NCI-H146 (cell line): ENCODE measurements at regions not wholly inside any gene's neighbourhood (a gene's known extent, or its start where the extent isn't known, plus 50 kb on each side); places are given as distances from the start of the nearest gene placed in this dataset.
"Not testable (repeated sequence)": the region's sequence is repeated elsewhere in the genome, so short reads cannot be mapped to it uniquely, and the experiment has no call there.

Experiments
- DNase-seq: peaks from one replicate; lab custom pipeline; 2025; lab: John Stamatoyannopoulos, UW

- DNase-seq = no peak
Observed at GRCh38 chr17:53058031-53058430, 764.7 kb upstream of the KIF2B start.

- no peak for DNase-seq
Observed at GRCh38 chr17:53046781-53047180, 775.9 kb upstream of the KIF2B start.

GRCh38 chr17:53039981-53040380 is 782.7 kb upstream of the KIF2B start:
- DNase-seq = no peak

GRCh38 chr17:53033297-53033696 is 789.4 kb upstream of the KIF2B start:
- no peak for DNase-seq

GRCh38 chr17:53032861-53033271 is 789.9 kb upstream of the KIF2B start:
- DNase-seq = peak; percentile 37

- DNase-seq = no peak
Observed at GRCh38 chr17:53017227-53017626, 805.5 kb upstream of the KIF2B start.

- DNase-seq = no peak
Observed at GRCh38 chr17:53016085-53016484, 806.6 kb upstream of the KIF2B start.

GRCh38 chr17:53012364-53012763 is 810.4 kb upstream of the KIF2B start:
- no peak for DNase-seq

GRCh38 chr17:53006006-53006405 is 816.7 kb upstream of the KIF2B start:
- DNase-seq = no peak

- no peak for DNase-seq
Observed at GRCh38 chr17:53004902-53005301, 817.8 kb upstream of the KIF2B start.

- DNase-seq = no peak
Observed at GRCh38 chr17:52995881-52996280, 826.8 kb upstream of the KIF2B start.

- DNase-seq = no peak
Observed at GRCh38 chr17:52995147-52995546, 827.6 kb upstream of the KIF2B start.

- no peak for DNase-seq
Observed at GRCh38 chr17:52986056-52986662, 827.6 kb upstream of the CA10 start.

- no peak for DNase-seq
Observed at GRCh38 chr17:52982331-52982730, 823.8 kb upstream of the CA10 start.

GRCh38 chr17:52979921-52980320 is 821.4 kb upstream of the CA10 start:
- no peak for DNase-seq

- no peak for DNase-seq
Observed at GRCh38 chr17:52965856-52966255, 807.3 kb upstream of the CA10 start.

- not testable (repeated sequence) for DNase-seq
Observed at GRCh38 chr17:52961751-52962150, 803.2 kb upstream of the CA10 start.

GRCh38 chr17:52957411-52957810 is 798.9 kb upstream of the CA10 start:
- no peak for DNase-seq

GRCh38 chr17:52947418-52947817 is 788.9 kb upstream of the CA10 start:
- DNase-seq = no peak

GRCh38 chr17:52938623-52939230 is 780.2 kb upstream of the CA10 start:
- no peak for DNase-seq

GRCh38 chr17:52930581-52930980 is 772.1 kb upstream of the CA10 start:
- no peak for DNase-seq

- DNase-seq = no peak
Observed at GRCh38 chr17:52930145-52930544, 771.6 kb upstream of the CA10 start.

GRCh38 chr17:52923658-52924057 is 765.1 kb upstream of the CA10 start:
- no peak for DNase-seq

GRCh38 chr17:52899235-52899634 is 740.7 kb upstream of the CA10 start:
- no peak for DNase-seq
